Fibroblast of the aortic adventitia (primary cell): ENCODE measurements at regions not wholly inside any gene's neighbourhood (a gene's known extent, or its start where the extent isn't known, plus 50 kb on each side); places are given as distances from the start of the nearest gene placed in this dataset.

Experiments used
- DNase-seq: peaks from one replicate; pipeline ENCODE4 v3.0.0-alpha.2; 2010; ENCODE audit warnings: low read depth
- H3K4me3 ChIP-seq: 2 replicates; pipeline ENCODE4 v1.5.1; 2011; ENCODE audit warnings: low read depth, mild to moderate bottlenecking, control low read depth, low read length, moderate library complexity
- CTCF ChIP-seq: IDR thresholded peaks from 2 replicates; pipeline ENCODE4 v1.5.1; 2011; ENCODE audit warnings: mild to moderate bottlenecking, low read length, control low read depth, inconsistent platforms; ENCODE audit not compliant: insufficient read depth

GRCh38 chr12:62078020-62078419 is 182.2 kb upstream of the USP15 start:
- TF ChIP-seq CTCF, result no peak
- no peak overlapping the region for H3K4me3 ChIP-seq
- DNase-seq, result no peak

GRCh38 chr12:62082448-62082847 is 177.8 kb upstream of the USP15 start:
- no peak overlapping the region for H3K4me3 ChIP-seq
- DNase-seq, result no peak
- TF ChIP-seq CTCF, result no peak

GRCh38 chr12:62098132-62098531 is 162.1 kb upstream of the USP15 start:
- no peak for DNase-seq
- H3K4me3 ChIP-seq, result no peak overlapping the region

GRCh38 chr12:62103748-62104147 is 156.5 kb upstream of the USP15 start:
- no peak overlapping the region for H3K4me3 ChIP-seq
- DNase-seq, result no peak
- no peak for TF ChIP-seq CTCF

More at GRCh38 chr12:62098132-62098531, 162.1 kb upstream of the USP15 start:
- TF ChIP-seq CTCF, result no peak

GRCh38 chr12:62106547-62107185 is 153.5 kb upstream of the USP15 start:
- TF ChIP-seq CTCF, result no peak
- no peak overlapping the region for H3K4me3 ChIP-seq
- no peak for DNase-seq

- TF ChIP-seq CTCF, result no peak
- H3K4me3 ChIP-seq, result no peak overlapping the region
- DNase-seq, result no peak
Measured at GRCh38 chr12:62113366-62114011, 146.7 kb upstream of the USP15 start.
